ENCODE measurements at regions not wholly inside any gene's neighbourhood (a gene's known extent, or its start where the extent isn't known, plus 50 kb on each side); places are given as distances from the start of the nearest gene placed in this dataset.

GRCh38 chr1:233844275-233844674 is 60.2 kb upstream of the SLC35F3 start (continued):
- TF ChIP-seq ZNF462 (CRISPR knock-in tag; IDR thresholded peaks at IDR 0.05), result no peak
- no peak for TF ChIP-seq POLR2AphosphoS5 (IDR thresholded peaks at IDR 0.05; ENCODE audit: low read depth)
- TF ChIP-seq EZH2phosphoT487 (IDR thresholded peaks at IDR 0.05; ENCODE audit: unreplicated experiment), result no peak
- TF ChIP-seq REST (IDR thresholded peaks at IDR 0.05; ENCODE audit: unreplicated experiment), result no peak
- no peak for TF ChIP-seq CREB1 (CRISPR knock-in tag; IDR thresholded peaks at IDR 0.05; ENCODE audit: low read depth)
- no peak for TF ChIP-seq ZNF114 (CRISPR knock-in tag; IDR thresholded peaks at IDR 0.05)
- TF ChIP-seq NANOG (IDR thresholded peaks at IDR 0.05; ENCODE audit: borderline replicate concordance), result no peak
- TF ChIP-seq JUNB (IDR thresholded peaks at IDR 0.05; ENCODE audit: unreplicated experiment), result no peak
- TF ChIP-seq, protein P1, sequence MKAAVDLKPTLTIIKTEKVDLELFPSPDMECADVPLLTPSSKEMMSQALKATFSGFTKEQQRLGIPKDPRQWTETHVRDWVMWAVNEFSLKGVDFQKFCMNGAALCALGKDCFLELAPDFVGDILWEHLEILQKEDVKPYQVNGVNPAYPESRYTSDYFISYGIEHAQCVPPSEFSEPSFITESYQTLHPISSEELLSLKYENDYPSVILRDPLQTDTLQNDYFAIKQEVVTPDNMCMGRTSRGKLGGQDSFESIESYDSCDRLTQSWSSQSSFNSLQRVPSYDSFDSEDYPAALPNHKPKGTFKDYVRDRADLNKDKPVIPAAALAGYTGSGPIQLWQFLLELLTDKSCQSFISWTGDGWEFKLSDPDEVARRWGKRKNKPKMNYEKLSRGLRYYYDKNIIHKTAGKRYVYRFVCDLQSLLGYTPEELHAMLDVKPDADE (IDR thresholded peaks at IDR 0.05), result no peak
- TF ChIP-seq, protein P2, sequence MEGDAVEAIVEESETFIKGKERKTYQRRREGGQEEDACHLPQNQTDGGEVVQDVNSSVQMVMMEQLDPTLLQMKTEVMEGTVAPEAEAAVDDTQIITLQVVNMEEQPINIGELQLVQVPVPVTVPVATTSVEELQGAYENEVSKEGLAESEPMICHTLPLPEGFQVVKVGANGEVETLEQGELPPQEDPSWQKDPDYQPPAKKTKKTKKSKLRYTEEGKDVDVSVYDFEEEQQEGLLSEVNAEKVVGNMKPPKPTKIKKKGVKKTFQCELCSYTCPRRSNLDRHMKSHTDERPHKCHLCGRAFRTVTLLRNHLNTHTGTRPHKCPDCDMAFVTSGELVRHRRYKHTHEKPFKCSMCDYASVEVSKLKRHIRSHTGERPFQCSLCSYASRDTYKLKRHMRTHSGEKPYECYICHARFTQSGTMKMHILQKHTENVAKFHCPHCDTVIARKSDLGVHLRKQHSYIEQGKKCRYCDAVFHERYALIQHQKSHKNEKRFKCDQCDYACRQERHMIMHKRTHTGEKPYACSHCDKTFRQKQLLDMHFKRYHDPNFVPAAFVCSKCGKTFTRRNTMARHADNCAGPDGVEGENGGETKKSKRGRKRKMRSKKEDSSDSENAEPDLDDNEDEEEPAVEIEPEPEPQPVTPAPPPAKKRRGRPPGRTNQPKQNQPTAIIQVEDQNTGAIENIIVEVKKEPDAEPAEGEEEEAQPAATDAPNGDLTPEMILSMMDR (conservative IDR thresholded peaks at IDR 0.05; ENCODE audit: low read depth in 2 of 2), result no peak

All from GM23338 (cell line).